Liver (tissue), 8 donors: ENCODE measurements at regions not wholly inside any gene's neighbourhood (a gene's known extent, or its start where the extent isn't known, plus 50 kb on each side); places are given as distances from the start of the nearest gene placed in this dataset.

Experiments used
- DNase-seq: peaks from one replicate; pipeline ENCODE4 v3.0.0-alpha.2; 2017; ENCODE audit warnings: low spot score
- H3K27ac ChIP-seq, 2 donors: one replicate each; pipeline ENCODE4 v1.7.0; 2013; ENCODE audit warnings: inconsistent platforms in 2 of 2, low read length in 2 of 2, control low read depth in 1 of 2, low read depth in 1 of 2, mild to moderate bottlenecking in 1 of 2
- H3K27me3 ChIP-seq, 4 donors: one replicate each; pipeline versions ENCODE4 v1.6.1 to v1.7.0; 2013; ENCODE audit warnings: low read length in 3 of 4, inconsistent platforms in 1 of 4, mild to moderate bottlenecking in 1 of 4, moderate library complexity in 1 of 4; ENCODE audit not compliant: control insufficient read depth in 4 of 4, insufficient read depth in 4 of 4
- H3K36me3 ChIP-seq, 4 donors: one replicate each; pipeline versions ENCODE4 v1.6.1 to v1.7.0; 2013; ENCODE audit warnings: low read length in 3 of 4, mild to moderate bottlenecking in 3 of 4, low read depth in 1 of 4, moderate library complexity in 1 of 4; ENCODE audit not compliant: control insufficient read depth in 4 of 4, insufficient read depth in 3 of 4
- H3K4me1 ChIP-seq, 4 donors: one replicate each; pipeline versions ENCODE4 v1.6.1 to v1.7.0; 2013; ENCODE audit warnings: low read length in 3 of 4, mild to moderate bottlenecking in 3 of 4, moderate library complexity in 1 of 4; ENCODE audit not compliant: control insufficient read depth in 4 of 4, insufficient read depth in 4 of 4
- H3K4me3 ChIP-seq, 3 donors: one replicate each; pipeline versions ENCODE4 v1.6.1 to v1.7.0; 2013; ENCODE audit warnings: low read length in 3 of 3, control low read depth in 1 of 3, low read depth in 1 of 3, mild to moderate bottlenecking in 1 of 3
- H3K9ac ChIP-seq, 2 donors: one replicate each; pipeline ENCODE4 v1.7.0; 2013; ENCODE audit warnings: low read length in 2 of 2, mild to moderate bottlenecking in 2 of 2, moderate library complexity in 2 of 2, control low read depth in 1 of 2, low read depth in 1 of 2
- H3K9me3 ChIP-seq, 4 donors: one replicate each; pipeline versions ENCODE4 v1.6.1 to v1.7.0; 2013; ENCODE audit warnings: low read length in 3 of 4; ENCODE audit not compliant: control insufficient read depth in 4 of 4
- ATF3 ChIP-seq: IDR thresholded peaks from 2 replicates; pipeline ENCODE4 v1.6.1; 2016; ENCODE audit warnings: antibody characterized with exemption
- CTCF ChIP-seq: fragments of 150-350 bp; IDR thresholded peaks from 2 replicates; pipeline ENCODE4 v1.5.1; 2017; ENCODE audit warnings: improper control_type of control experiment, low read depth, low read length; ENCODE audit not compliant: missing input control
- EGR1 ChIP-seq, 2 donors: IDR thresholded peaks; 2 replicates each; pipeline ENCODE4 v1.6.1; 2016 to 2018; ENCODE audit warnings: antibody characterized with exemption in 2 of 2, low read depth in 2 of 2
- FOXA1 ChIP-seq: IDR thresholded peaks from 2 replicates; pipeline ENCODE4 v1.6.1; 2016; ENCODE audit warnings: antibody characterized with exemption
- FOXA2 ChIP-seq: IDR thresholded peaks from 2 replicates; pipeline ENCODE4 v1.6.1; 2016; ENCODE audit warnings: antibody characterized with exemption
- GABPA ChIP-seq, 2 donors: IDR thresholded peaks in 1 of 2; conservative IDR thresholded peaks in 1 of 2; 2 replicates each; pipeline ENCODE4 v1.6.1; 2016; ENCODE audit warnings: antibody characterized with exemption in 2 of 2, mild to moderate bottlenecking in 1 of 2, moderate library complexity in 1 of 2
- HNF4A ChIP-seq, 2 donors: conservative IDR thresholded peaks; 2 replicates each; pipeline ENCODE4 v1.6.1; 2016; ENCODE audit warnings: antibody characterized with exemption in 2 of 2, mild to moderate bottlenecking in 2 of 2
- HNF4G ChIP-seq: IDR thresholded peaks from 2 replicates; pipeline ENCODE4 v1.6.1; 2016; ENCODE audit warnings: antibody characterized with exemption
- JUND ChIP-seq, 2 donors: IDR thresholded peaks; 2 replicates each; pipeline ENCODE4 v1.6.1; 2016; ENCODE audit warnings: antibody characterized with exemption in 2 of 2
- MAX ChIP-seq: IDR thresholded peaks from 2 replicates; pipeline ENCODE4 v1.6.1; 2016; ENCODE audit warnings: antibody characterized with exemption
- NR2F2 ChIP-seq: IDR thresholded peaks from 2 replicates; pipeline ENCODE4 v1.6.1; 2016; ENCODE audit warnings: antibody characterized with exemption
- RAD21 ChIP-seq, 2 donors: IDR thresholded peaks; 2 replicates each; pipeline ENCODE4 v1.6.1; 2016; ENCODE audit warnings: antibody characterized with exemption in 2 of 2, mild to moderate bottlenecking in 2 of 2
- RXRA ChIP-seq, 2 donors: IDR thresholded peaks; 2 replicates each; pipeline ENCODE4 v1.6.1; 2017 to 2018; ENCODE audit warnings: antibody characterized with exemption in 2 of 2, mild to moderate bottlenecking in 1 of 2
- SP1 ChIP-seq: IDR thresholded peaks from 2 replicates; pipeline ENCODE4 v1.6.1; 2018; ENCODE audit warnings: antibody characterized with exemption, mild to moderate bottlenecking
- TAF1 ChIP-seq: conservative IDR thresholded peaks from 2 replicates; pipeline ENCODE4 v1.6.1; 2016; ENCODE audit warnings: antibody characterized with exemption, mild to moderate bottlenecking
- YY1 ChIP-seq: IDR thresholded peaks from 2 replicates; pipeline ENCODE4 v1.6.1; 2016; ENCODE audit warnings: antibody characterized with exemption, mild to moderate bottlenecking
- ZBTB33 ChIP-seq: IDR thresholded peaks from 2 replicates; pipeline ENCODE4 v1.6.1; 2016; ENCODE audit warnings: antibody characterized with exemption
- WGBS: extraction: QIAGEN DNeasy Blood & Tissue Kit; methylation state at CpG from one replicate; pipeline ENCODE4 v1.1.7; 2013; 5-methylcytosine and 5-hydroxymethylcytosine counted together
- TF ChIP-seq, protein P1 (sequence below): IDR thresholded peaks from 2 replicates; pipeline ENCODE4 v1.6.1; 2016; ENCODE audit warnings: antibody characterized with exemption, mild to moderate bottlenecking
- donor health status: healthy.
- donor health status: healthy.
- donor health status: healthy.
- donor health status: healthy.
- donor health status: healthy.

GRCh38 chr21:41010101-41010435 lies 157.9 kb upstream of the BACE2 start:
- Histone ChIP-seq H3K9me3 (no peaks in the 10 kb centered on the region), H3K27me3 (no peaks in the 10 kb centered on the region), H3K4me3 (no peak overlapping the region), H3K36me3 (no peaks in the 10 kb centered on the region), H3K27ac (no peak overlapping the region), H3K4me1 (no peaks in the 10 kb centered on the region), H3K9ac (no peak overlapping the region)
- no peak for DNase-seq
- 60% methylated on average over 6 of the region's 6 CpGs for WGBS
- TF ChIP-seq TAF1 (no peak), YY1 (no peak), ATF3 (no peak), RXRA (IDR thresholded peaks at IDR 0.05) (no peak), NR2F2 (no peak), FOXA2 (no peak), JUND (IDR thresholded peaks at IDR 0.05) (no peak), EGR1 (IDR thresholded peaks at IDR 0.05; ENCODE audit: low read depth in 2 of 2) (no peak), HNF4A (conservative IDR thresholded peaks at IDR 0.05) (no peak), CTCF (no peak), ZBTB33 (no peak), SP1 (no peak), MAX (no peak), HNF4G (no peak), GABPA (IDR thresholded peaks at IDR 0.05 in 1 of 2, conservative IDR thresholded peaks at IDR 0.05 in 1 of 2) (no peak), FOXA1 (no peak)
- TF ChIP-seq, protein P1, sequence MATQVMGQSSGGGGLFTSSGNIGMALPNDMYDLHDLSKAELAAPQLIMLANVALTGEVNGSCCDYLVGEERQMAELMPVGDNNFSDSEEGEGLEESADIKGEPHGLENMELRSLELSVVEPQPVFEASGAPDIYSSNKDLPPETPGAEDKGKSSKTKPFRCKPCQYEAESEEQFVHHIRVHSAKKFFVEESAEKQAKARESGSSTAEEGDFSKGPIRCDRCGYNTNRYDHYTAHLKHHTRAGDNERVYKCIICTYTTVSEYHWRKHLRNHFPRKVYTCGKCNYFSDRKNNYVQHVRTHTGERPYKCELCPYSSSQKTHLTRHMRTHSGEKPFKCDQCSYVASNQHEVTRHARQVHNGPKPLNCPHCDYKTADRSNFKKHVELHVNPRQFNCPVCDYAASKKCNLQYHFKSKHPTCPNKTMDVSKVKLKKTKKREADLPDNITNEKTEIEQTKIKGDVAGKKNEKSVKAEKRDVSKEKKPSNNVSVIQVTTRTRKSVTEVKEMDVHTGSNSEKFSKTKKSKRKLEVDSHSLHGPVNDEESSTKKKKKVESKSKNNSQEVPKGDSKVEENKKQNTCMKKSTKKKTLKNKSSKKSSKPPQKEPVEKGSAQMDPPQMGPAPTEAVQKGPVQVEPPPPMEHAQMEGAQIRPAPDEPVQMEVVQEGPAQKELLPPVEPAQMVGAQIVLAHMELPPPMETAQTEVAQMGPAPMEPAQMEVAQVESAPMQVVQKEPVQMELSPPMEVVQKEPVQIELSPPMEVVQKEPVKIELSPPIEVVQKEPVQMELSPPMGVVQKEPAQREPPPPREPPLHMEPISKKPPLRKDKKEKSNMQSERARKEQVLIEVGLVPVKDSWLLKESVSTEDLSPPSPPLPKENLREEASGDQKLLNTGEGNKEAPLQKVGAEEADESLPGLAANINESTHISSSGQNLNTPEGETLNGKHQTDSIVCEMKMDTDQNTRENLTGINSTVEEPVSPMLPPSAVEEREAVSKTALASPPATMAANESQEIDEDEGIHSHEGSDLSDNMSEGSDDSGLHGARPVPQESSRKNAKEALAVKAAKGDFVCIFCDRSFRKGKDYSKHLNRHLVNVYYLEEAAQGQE = no peak

DNA sequence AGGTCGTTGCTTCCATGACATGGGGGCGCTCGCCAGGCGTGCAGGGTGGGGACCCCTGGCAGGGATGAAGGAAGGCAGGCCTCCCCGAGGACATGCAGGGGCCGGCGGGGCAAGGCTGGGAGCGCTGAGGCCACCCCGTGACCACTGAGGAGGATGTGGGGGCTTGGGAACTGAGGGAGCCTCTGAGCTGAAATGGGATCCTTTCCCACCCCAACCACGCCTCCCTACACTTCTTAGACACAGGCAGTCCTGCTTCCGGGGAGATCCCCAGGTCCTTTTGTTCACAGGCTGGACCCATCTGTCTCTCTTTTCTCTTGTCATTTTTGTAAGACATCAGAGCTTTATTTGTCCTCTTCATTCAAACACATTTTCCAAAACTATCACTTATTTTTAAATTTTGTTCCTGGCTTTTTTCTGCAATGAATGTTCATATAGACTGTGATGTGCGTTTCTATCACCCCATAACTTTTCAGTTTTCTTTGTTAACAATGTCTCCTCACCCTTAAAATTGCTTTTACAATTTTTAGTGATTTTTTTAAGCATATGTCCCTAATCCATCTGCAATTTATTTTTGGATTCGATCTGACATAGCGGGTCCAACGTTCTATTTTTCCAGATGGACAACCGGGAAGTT lies 156.7 kb upstream of the BACE2 start:
- WGBS = 81% methylated on average over 16 of the region's 16 CpGs
- Histone ChIP-seq H3K4me3 (no peak overlapping the region), H3K27me3 (no peaks in the 10 kb centered on the region), H3K27ac (no peak overlapping the region), H3K9me3 (no peaks in the 10 kb centered on the region), H3K4me1 (no peaks in the 10 kb centered on the region), H3K9ac (no peak overlapping the region), H3K36me3 (no peaks in the 10 kb centered on the region)
- DNase-seq = no peak
- no peak for TF ChIP-seq FOXA2
- no peak for TF ChIP-seq ATF3
- no peak for TF ChIP-seq NR2F2
- TF ChIP-seq FOXA1 = no peak
- no peak for TF ChIP-seq ZBTB33
- TF ChIP-seq HNF4A (conservative IDR thresholded peaks at IDR 0.05) = no peak
- no peak for TF ChIP-seq TAF1
- TF ChIP-seq JUND (IDR thresholded peaks at IDR 0.05) = no peak
- no peak for TF ChIP-seq RAD21 (IDR thresholded peaks at IDR 0.05)
- no peak for TF ChIP-seq EGR1 (IDR thresholded peaks at IDR 0.05; ENCODE audit: low read depth in 2 of 2)
